Gastrocnemius medialis (tissue), 4 donors: ENCODE measurements at regions not wholly inside any gene's neighbourhood (a gene's known extent, or its start where the extent isn't known, plus 50 kb on each side); places are given as distances from the start of the nearest gene placed in this dataset.
A peak's percentile ranks its signal among the peaks of the same experiment; 100 is the strongest.

ENCODE experiments used
- ATAC-seq, 2 donors: fragments of 150-250 bp; one replicate each; pipeline ENCODE4 v1.9.1; 2016
- DNase-seq, 2 donors: peaks; one replicate each; pipeline ENCODE4 v3.0.0-alpha.2; 2019
- H3K27ac ChIP-seq, 4 donors: fragments of 200-600 bp; sonication (generic); 1 replicate in 1 of 4; 2 replicates in 3 of 4; pipeline ENCODE4 v1.5.1; 2016 to 2018; ENCODE audit warnings: mild to moderate bottlenecking in 2 of 4, moderate library complexity in 1 of 4
- H3K27me3 ChIP-seq, 3 donors: fragments of 200-600 bp; sonication (generic) in 2 of 3; 1 replicate in 1 of 3; 2 replicates in 2 of 3; pipeline versions ENCODE4 v1.5.1 to v1.6.0; 2016 to 2019; ENCODE audit warnings: mild to moderate bottlenecking in 1 of 3, moderate library complexity in 1 of 3
- H3K36me3 ChIP-seq, 2 donors: fragments of 200-600 bp; sonication (generic) in 1 of 2; one replicate each; pipeline ENCODE4 v1.5.1; 2017 to 2018
- H3K4me1 ChIP-seq, 2 donors: fragments of 200-600 bp; sonication (generic) in 1 of 2; one replicate each; pipeline ENCODE4 v1.5.1; 2016 to 2017; ENCODE audit warnings: mild to moderate bottlenecking in 2 of 2
- H3K4me3 ChIP-seq, 4 donors: fragments of 200-600 bp; sonication (generic) in 3 of 4; 1 replicate in 1 of 4; 2 replicates in 3 of 4; pipeline ENCODE4 v1.5.1; 2016 to 2019; ENCODE audit warnings: mild to moderate bottlenecking in 2 of 4
- H3K9me3 ChIP-seq, 3 donors: fragments of 200-600 bp; sonication (generic) in 2 of 3; 1 replicate in 1 of 3; 2 replicates in 2 of 3; pipeline ENCODE4 v1.5.1; 2016 to 2019
- POLR2A ChIP-seq, 2 donors: fragments of 450-650 bp; IDR thresholded peaks; one replicate each; pipeline ENCODE4 v1.6.1; 2017; ENCODE audit warnings: antibody characterized with exemption in 2 of 2, mild to moderate bottlenecking in 2 of 2, moderate library complexity in 2 of 2
- in situ Hi-C, 4 donors: fragments of 200-750 bp; cut with MboI; loops; one replicate each; pipeline versions ENCODE4 v1.15.0 to v1.8.0; 2017; ENCODE audit warnings: low sequenced_read_pairs in 4 of 4
- intact Hi-C: fragments of 100-400 bp; cut with DNase I; formaldehyde crosslinking; loops from one replicate; pipeline ENCODE4 v1.15.1; 2023; ENCODE audit warnings: low total_unique reads
- TF ChIP-seq, protein P1 (sequence below), 5 experiments: fragments of 450-650 bp in 3 of 5; fragments of 200-600 bp in 2 of 5; sonication (generic) in 2 of 5; IDR thresholded peaks in 4 of 5; conservative IDR thresholded peaks in 1 of 5; 1 replicate in 4 of 5; 2 replicates in 1 of 5; pipeline ENCODE4 v1.5.1; 2016 to 2019; ENCODE audit warnings: antibody characterized with exemption in 5 of 5, mild to moderate bottlenecking in 3 of 5, moderate library complexity in 3 of 5

DNA sequence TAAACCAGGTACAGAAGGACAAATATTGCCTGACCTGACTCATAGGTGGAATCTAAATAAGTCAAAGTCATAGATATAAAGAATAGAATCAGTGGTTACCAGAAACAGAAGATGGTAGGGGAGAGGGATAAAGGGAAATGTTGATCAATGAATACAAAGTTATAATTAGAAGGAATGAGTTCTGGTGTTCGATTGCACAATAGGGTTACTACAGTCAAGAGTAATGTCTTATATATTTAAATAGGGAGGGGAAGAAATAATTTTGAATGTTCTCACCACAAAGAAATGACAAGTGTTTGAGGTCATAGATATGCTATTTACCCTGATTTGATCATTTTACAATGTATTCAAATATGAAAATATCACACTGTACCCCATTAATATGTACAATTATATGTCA lies 1541.2 kb downstream of the SLITRK1 start:
- DNase-seq, result no peak
- H3K4me3 ChIP-seq, result no peak overlapping the region
- TF ChIP-seq, protein P1, sequence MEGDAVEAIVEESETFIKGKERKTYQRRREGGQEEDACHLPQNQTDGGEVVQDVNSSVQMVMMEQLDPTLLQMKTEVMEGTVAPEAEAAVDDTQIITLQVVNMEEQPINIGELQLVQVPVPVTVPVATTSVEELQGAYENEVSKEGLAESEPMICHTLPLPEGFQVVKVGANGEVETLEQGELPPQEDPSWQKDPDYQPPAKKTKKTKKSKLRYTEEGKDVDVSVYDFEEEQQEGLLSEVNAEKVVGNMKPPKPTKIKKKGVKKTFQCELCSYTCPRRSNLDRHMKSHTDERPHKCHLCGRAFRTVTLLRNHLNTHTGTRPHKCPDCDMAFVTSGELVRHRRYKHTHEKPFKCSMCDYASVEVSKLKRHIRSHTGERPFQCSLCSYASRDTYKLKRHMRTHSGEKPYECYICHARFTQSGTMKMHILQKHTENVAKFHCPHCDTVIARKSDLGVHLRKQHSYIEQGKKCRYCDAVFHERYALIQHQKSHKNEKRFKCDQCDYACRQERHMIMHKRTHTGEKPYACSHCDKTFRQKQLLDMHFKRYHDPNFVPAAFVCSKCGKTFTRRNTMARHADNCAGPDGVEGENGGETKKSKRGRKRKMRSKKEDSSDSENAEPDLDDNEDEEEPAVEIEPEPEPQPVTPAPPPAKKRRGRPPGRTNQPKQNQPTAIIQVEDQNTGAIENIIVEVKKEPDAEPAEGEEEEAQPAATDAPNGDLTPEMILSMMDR (IDR thresholded peaks at IDR 0.05 in 4 of 5, conservative IDR thresholded peaks at IDR 0.05 in 1 of 5), result no peak
- TF ChIP-seq POLR2A (IDR thresholded peaks at IDR 0.05), result no peak
- H3K9me3 ChIP-seq, result no peaks in the 10 kb centered on the region
- H3K4me1 ChIP-seq, result no peaks in the 10 kb centered on the region
- no peaks in the 10 kb centered on the region for H3K27me3 ChIP-seq
- H3K36me3 ChIP-seq, result no peaks in the 10 kb centered on the region
- no peak for ATAC-seq
- no peak overlapping the region for H3K27ac ChIP-seq
- in situ Hi-C loops (no loop called here), intact Hi-C loops (no loop called here)

DNA sequence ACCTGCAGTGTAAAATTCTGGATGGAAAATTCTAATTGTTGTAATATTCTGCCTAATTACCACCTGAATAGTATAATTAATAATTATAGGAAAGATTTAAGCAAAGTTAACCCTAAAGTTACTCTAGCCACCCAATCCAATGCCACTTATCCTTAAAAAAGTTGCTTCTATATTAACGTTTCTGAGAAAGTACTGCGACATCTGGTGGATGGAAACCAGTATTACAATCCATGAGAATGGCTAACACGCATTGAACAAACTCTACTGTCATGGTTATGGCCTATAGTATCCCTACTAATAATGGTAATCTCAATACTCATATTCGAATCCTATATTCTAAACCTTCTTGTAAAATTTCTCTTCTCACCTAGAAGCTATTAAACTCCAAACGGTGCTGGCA lies 1551.8 kb downstream of the SLITRK1 start:
- TF ChIP-seq, protein P1 (IDR thresholded peaks at IDR 0.05 in 4 of 5, conservative IDR thresholded peaks at IDR 0.05 in 1 of 5), result peak in 1 of 5 experiments; percentile 7
- no peak for TF ChIP-seq POLR2A (IDR thresholded peaks at IDR 0.05)
- in situ Hi-C loops, result no loop called here
- H3K4me3 ChIP-seq, result no peak overlapping the region
- ATAC-seq, result no peak
- no peaks in the 10 kb centered on the region for H3K9me3 ChIP-seq
- DNase-seq, result no peak
- no peak overlapping the region for H3K27ac ChIP-seq
- intact Hi-C loops, result no loop called here
- no peaks in the 10 kb centered on the region for H3K4me1 ChIP-seq
- no peaks in the 10 kb centered on the region for H3K36me3 ChIP-seq
- no peaks in the 10 kb centered on the region for H3K27me3 ChIP-seq

DNA sequence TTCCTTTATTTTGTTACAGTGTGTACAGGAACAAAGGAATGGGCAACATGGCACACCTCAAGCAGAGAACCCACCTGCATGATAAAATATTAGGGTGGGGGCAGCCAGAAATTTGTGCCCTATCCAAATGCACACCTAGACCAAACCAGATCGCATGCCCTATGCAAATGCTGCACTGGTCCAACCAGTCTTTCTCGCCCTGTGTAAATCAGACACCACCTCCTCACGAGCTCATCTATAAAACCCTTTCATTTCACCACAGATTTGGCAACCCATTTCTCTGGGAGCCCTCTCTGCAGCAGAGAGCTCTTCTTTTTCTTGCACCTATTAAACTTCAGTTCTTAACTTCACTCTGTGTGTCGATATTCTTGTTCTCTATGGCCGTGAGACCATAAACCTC lies 1559.2 kb downstream of the SLITRK1 start:
- Histone ChIP-seq H3K4me1 (no peaks in the 10 kb centered on the region), H3K27me3 (no peaks in the 10 kb centered on the region), H3K9me3 (no peaks in the 10 kb centered on the region), H3K36me3 (no peaks in the 10 kb centered on the region), H3K4me3 (no peak overlapping the region), H3K27ac (no peak overlapping the region)
- TF ChIP-seq POLR2A (IDR thresholded peaks at IDR 0.05), result no peak
- TF ChIP-seq, protein P1 (IDR thresholded peaks at IDR 0.05 in 4 of 5, conservative IDR thresholded peaks at IDR 0.05 in 1 of 5), result no peak
- no peak for ATAC-seq
- intact Hi-C loops, result no loop called here
- DNase-seq, result no peak
- in situ Hi-C loops, result no loop called here

DNA sequence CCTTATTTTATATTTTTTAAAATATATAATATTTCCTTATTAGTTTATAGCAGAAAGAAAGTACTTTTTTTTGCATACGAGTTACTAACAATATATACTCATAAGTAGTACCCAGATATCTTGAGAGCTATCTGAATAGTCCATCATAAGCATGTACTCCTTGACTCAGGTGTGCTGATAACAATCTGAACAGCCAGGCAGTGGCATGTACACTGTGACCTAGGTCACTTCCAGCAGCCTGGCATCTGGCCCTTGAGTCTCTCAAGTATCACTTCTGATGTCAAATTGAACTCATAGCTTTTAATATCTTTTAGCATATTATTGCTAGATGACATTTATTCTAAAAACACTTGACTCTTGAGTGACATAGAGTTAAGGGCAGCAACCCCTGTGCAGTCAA lies 1576.7 kb downstream of the SLITRK1 start:
- TF ChIP-seq, protein P1 (IDR thresholded peaks at IDR 0.05 in 4 of 5, conservative IDR thresholded peaks at IDR 0.05 in 1 of 5), result no peak
- no peak for TF ChIP-seq POLR2A (IDR thresholded peaks at IDR 0.05)
- in situ Hi-C loops (no loop called here), intact Hi-C loops (no loop called here)
- Histone ChIP-seq H3K27me3 (no peaks in the 10 kb centered on the region), H3K9me3 (no peaks in the 10 kb centered on the region), H3K4me1 (no peaks in the 10 kb centered on the region), H3K36me3 (no peaks in the 10 kb centered on the region), H3K27ac (no peak overlapping the region), H3K4me3 (no peak overlapping the region)
- no peak for DNase-seq
- no peak for ATAC-seq

DNA sequence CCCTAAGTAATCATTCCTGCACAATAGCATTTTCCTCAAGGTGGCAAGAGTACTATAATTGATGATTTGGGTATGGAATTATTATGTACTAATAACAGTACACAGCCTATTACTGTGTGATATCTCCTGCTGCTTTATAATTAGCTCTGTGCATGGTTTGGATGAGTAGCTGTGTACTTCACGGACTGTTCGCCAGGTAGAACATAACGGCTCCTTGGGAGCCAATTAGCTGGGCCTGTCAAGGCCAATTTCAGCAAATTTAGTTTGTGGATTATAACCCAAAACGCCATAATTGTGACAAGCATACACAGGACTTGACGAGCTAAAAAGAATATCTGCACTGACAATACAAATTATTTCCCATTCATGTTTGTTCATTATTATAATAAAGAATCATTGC lies 1584.2 kb downstream of the SLITRK1 start:
- in situ Hi-C loops, result no loop called here
- no peak for TF ChIP-seq POLR2A (IDR thresholded peaks at IDR 0.05)
- TF ChIP-seq, protein P1 (IDR thresholded peaks at IDR 0.05 in 4 of 5, conservative IDR thresholded peaks at IDR 0.05 in 1 of 5), result no peak
- Histone ChIP-seq H3K27me3 (no peaks in the 10 kb centered on the region), H3K27ac (no peak overlapping the region), H3K9me3 (no peaks in the 10 kb centered on the region), H3K4me1 (no peaks in the 10 kb centered on the region), H3K4me3 (no peak overlapping the region), H3K36me3 (no peaks in the 10 kb centered on the region)
- intact Hi-C loops, result no loop called here
- DNase-seq (no peak), ATAC-seq (no peak)
